HK-2 (cell line): ENCODE measurements at regions not wholly inside any gene's neighbourhood (a gene's known extent, or its start where the extent isn't known, plus 50 kb on each side); places are given as distances from the start of the nearest gene placed in this dataset.
"Not testable (repeated sequence)": the region's sequence is repeated elsewhere in the genome, so short reads cannot be mapped to it uniquely, and the experiment has no call there.

ENCODE experiments used
- DNase-seq: peaks from one replicate; pipeline ENCODE4 v3.0.0-alpha.2; 2018; ENCODE audit not compliant: unreplicated experiment

DNA sequence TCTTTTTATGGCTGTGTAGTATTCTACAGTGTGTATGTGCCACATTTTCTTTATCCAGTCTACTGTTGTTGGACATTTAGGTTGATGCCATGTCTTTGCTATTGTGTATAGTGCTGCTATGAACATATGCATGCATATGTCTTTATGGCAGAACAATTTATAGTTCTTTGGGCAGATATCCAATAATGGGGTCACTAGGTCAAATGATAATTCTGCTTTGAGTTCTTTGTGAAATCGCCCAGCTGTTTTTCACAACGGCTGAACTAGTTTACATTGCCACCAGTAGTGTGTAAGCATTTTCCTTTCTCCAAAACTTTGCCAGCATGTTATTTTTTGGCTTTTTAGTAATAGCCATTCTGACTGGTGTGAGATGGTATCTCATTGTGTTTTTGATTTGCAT is 214.8 kb upstream of the TMEM229A start:
- DNase-seq = no peak

DNA sequence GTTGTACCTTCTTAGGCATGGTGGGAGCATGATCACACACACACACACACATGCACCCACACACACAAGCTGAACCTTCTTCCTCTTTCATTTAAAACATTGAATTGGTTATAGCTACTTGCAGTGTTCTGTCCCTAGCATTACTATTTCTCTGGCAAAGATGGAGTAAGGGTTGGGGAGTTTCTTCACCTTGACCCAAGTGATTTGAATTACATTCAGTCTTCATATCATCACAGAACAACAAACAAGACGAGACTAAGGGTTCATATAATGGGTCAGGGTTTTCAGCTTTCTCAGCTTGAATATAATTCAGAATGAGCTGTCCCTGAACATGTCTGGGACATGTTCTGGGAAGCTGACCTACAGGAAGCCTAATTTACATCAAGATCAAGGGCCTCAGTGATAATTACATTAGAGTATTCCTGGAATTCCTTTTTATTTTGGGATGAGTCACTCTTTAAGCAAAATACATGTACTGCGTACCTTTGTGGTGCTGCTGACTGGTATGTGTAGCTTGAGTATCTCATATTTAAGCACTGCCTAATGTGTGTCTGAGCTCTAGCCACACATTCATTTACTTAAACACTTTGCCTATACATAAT is 213.5 kb upstream of the TMEM229A start:
- DNase-seq = no peak

DNA sequence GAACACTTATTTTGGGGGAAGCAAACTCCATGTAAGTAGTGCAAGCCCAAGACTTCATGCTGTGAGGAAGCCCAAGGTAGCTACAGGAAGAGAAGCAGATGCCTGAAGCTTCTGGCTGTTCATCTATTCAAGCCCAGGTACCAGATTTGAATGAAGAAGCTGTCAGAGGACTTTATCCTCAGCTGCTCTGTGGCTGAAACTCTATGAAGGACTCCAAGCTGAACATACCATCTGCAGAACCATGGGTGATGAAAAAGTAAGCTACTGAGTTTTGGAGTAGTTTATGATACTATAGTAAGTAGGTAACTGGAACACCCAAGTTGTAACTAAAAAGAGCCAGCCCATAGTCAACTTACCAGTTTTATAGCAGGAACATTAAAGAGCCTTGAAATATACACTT is 211.6 kb upstream of the TMEM229A start:
- not testable (repeated sequence) for DNase-seq

DNA sequence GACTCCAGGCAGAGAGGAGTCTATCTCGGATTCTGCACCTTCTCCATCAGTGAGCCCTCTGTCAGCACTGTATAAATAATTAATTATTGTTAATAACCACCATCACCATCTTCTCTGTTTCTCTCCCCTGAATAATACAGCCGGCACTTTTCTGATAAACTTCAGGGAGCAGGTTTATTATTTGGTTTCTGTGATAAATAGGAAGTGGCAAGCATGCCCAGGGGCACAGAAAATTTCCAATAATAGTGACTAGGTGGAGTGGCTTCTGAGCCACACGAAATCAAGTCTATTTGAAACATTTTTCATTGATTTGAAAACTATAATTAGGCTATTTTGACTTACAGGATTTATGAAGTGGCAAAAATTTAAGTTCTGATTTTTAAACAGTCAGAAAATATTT is 186.8 kb upstream of the TMEM229A start:
- DNase-seq = no peak

DNA sequence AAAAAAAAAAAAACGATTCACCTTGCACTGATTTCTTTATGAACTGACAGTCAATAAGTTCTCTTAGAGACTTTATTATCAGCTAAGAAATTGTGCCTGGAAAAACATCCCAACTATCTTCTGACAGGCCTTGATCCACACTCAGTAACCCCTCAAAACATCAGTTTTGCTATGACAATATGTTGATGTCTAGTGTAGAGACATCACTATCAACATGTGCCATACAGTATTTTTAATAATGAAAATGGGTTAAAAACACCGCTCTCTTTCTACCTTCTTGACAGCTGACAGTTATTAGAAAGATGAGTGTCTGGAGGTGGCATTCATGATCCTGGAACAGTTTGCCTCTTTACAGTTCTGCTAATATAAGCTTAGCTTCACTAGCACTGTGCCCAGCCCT is 175.8 kb upstream of the TMEM229A start:
- no peak for DNase-seq

DNA sequence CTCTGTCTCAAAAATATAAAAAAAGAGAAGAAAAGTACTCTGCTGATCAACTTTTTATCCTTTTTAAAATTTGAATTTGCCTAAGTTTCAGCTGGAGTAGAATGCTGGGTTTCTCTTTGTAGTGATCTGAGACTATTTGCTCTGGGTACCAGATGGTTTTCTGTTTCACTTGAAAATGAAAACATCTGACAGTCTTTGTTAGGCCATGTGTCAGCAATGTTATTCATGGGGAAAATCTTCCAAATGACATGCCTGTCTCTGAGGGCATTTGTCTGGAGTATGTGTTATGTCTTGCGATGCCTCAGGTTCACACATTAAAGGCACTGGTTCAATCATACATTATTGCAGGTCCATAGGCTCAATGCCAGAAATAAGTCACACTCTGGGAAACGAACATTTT is 175.3 kb upstream of the TMEM229A start:
- no peak for DNase-seq

DNA sequence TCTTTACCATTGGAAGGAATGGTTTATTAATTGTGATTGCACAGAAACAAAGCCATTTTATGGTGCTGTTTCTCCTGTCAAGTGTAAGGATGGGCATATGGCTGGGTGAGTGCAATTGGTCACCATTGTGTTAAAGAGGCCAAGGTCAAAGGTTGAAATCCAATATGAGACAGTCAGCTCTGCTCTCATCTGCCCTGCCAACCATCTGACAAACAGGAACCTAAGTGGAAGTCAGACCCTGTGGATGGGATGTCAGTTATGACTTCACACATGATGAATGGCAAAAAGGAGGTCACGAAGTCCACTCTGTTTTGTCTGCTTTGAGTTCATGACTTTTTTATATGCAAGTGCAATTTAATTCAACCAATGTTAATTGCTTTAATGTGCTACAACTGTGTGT is 172.7 kb upstream of the TMEM229A start:
- no peak for DNase-seq

DNA sequence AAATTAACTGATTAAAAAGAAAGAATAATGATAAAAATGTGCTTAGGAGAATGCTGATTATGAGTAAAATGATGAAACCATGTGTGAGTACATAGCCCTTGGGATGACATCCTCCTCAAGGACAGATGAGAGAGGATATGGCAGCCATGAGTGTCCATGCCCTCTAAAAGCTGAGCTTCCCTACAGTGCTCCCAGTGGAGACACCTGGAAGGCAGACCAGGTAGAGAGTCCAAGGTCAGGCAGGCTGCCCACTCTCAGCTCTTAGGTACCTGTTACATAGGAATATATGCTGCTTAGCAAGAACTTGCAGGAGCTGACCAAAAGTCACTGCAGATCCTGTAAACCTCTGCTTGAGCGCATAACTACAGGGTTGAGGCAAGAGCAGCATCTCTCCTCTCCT is 169.7 kb upstream of the TMEM229A start:
- no peak for DNase-seq

DNA sequence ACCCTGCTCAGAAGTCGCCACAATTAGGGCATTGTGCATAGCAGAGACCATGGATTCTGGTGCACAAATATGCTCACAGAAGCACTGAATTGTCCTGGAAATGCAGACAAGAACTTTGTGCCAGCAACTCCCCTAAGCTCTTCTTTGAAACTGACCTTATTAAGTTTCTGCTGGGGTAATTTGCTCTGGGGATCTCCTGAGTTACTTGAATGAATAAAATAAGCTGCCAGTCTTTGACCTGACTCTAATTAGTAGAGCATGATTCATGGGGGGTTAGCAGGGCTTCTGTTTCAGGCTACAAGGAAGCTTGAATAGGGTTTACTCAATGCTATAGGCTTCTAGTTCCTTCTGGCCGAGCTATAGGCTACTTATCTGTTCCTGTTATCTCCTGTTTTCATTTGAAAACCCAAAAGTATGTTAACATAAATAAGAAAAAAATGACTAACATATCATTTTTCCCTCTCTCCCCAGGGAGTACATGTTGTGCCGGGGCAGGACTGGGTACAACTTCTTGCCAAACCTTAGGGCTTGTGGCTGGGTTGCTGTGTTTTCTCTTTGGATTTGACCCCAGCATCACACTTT is 169.0 kb upstream of the TMEM229A start:
- DNase-seq = no peak

DNA sequence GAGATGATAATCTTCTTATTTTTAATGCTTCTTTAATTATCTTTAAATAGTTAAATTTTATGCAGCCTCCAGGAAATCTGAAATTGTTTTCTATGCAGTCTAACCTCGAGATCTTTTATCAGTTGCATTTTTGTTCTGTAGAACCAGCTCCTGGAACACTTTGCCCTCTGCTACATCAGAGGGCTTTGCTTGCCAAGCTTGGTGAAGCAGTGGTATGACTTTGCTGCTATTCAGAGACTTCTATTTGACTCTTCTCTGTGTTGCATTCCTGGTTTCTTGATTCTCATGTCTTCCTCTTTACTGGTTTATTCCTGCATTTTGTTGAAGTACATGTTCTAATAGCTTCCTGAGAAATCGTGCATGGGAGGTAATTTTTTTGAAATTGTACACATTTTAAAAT is 163.7 kb upstream of the TMEM229A start:
- DNase-seq = no peak

DNA sequence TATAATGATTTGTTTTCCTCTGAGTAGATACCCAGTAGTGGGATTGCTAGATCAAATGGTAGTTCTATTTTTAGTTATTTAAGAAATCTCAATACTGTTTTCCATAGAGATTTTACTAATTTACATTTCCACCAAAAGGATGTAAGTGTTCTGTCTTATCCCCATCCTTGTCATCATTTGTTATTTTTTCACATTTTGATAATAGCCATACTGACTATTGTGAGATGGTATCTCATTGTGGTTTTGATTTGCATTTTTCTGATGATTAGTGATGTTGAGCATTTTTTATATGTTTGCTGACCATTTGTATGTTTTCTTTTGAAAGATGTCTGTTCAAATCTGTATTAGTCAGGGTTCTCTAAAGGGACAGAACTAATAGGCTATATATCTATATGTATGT is 160.0 kb upstream of the TMEM229A start:
- no peak for DNase-seq

DNA sequence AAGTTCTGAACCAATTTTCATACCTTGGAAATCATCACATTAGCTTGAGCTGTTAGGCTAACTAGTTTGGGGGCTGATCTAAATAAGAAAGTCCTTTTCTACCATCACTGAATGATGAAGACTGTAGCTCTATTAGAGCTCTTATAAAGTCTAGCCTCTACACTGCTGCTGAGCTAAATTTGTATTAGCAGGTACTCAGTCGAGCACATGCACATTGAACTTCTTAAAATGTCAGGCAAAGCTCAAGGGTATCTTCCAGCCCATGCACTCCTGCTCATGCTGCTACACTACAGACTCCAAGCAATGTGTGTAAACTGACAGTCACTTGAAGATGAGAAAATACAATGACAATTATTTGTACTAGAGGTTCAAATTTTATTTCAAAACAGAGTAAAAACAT is 158.8 kb upstream of the TMEM229A start:
- DNase-seq = no peak

DNA sequence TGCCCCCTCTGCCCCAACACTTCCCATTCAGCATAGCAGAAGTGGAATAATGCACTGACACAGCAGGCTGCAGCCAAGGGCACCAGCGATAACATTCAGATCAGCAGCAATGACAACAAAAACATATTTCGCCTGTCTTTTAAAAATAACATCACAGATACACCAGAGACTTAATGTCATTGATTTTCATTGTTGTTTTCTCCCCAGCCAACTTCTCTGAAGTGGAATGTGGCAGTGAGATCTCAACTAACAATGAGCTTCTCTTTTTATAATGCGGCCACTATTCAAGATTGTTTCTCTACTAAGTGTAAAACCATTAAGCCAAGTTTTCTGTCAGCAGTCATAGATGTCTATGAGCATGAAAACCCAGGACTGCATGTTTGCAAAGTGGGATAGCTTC is 158.2 kb upstream of the TMEM229A start:
- DNase-seq = no peak

DNA sequence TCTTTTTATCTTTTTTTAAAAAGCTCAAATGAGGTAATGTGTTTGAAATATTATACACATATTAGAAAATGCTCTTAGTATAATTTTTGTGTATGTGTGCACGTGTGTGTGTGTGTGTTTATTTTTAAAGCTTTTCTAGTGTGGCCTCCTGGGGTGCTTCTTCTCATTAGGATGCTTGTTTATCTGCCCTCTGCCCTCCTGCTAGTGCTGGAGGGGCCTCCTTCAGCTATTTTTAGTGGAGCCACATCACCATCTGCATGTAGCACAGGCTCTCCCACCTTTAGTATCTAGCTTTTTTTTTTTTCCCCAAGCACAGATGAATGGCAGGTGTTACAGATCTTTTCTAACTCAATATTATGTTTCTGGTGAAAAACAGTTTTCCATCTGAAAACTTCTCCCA is 155.7 kb upstream of the TMEM229A start:
- no peak for DNase-seq

DNA sequence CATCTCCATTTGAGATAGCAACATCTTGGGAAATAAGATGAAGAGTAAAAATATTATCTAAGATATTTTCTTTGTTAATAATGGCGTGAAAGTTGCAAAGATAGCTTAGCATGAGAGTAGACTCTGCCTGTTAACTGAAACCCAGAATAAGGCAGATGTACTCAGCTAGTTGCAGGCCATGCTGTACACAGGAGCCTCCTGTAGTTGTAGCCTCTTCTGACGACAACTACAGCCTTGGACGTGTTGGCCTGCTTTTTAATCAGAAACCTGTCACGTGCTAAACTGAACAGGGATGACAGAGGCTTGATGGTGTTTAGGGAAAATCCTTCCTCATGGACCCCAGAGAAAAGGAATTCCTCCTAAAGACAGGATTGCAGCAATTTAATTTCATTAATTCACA is 155.1 kb upstream of the TMEM229A start:
- no peak for DNase-seq

DNA sequence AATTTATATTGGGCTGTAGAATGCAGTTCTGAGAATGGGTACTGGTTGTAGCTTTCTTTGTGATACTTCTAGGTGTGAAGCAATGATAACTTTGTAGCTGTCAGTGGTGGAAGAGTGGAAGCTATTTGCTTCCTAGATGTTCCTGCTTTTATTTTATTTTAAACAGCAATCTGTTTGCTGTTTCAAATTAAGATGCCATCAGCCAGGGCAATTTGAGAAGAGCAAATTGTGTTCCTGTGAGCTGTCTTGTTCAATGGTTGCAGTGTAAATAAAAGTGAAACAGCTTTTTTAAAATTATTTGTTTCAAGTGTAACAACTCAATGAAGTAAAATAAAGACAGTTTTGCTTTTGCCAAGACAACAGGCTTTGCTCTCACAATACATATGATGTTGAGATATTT is 150.8 kb upstream of the TMEM229A start:
- DNase-seq = no peak

DNA sequence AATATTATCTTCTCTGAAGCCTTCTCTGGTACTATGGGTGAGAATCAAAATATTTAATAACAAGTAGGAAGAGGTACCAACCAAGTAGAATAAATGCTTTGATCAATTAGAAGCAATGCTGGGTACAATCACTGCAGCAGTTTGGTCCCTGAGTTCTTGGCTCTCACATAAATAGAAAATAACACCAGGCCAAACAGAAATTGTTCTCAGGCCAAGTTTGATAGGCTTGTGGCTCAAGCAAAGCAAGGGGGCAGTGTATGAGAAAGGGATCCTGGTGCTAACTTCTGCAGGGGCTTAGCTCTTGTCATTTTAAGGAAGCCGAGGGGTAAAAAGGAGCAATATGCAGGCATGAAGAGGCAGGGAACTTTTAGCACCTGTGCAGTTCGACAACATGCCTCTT is 146.8 kb upstream of the TMEM229A start:
- no peak for DNase-seq

DNA sequence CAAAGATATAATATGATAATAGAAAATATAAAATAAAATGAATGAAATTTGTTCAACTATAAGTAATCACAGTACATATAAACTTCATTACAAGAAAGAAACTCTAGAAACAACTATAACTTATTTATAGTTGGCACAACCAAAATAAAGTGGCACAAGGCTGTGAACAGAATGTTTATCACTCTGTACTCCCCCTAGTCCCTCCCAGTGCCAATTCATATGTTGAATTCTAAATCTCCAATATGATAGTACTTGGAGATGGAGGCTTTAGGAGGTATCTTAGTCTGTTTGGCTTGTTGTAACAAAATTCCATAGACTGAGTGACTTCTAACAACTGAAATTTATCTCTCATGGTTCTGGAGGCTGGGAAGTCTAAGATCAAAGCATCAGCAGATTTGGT is 145.0 kb upstream of the TMEM229A start:
- DNase-seq = no peak

DNA sequence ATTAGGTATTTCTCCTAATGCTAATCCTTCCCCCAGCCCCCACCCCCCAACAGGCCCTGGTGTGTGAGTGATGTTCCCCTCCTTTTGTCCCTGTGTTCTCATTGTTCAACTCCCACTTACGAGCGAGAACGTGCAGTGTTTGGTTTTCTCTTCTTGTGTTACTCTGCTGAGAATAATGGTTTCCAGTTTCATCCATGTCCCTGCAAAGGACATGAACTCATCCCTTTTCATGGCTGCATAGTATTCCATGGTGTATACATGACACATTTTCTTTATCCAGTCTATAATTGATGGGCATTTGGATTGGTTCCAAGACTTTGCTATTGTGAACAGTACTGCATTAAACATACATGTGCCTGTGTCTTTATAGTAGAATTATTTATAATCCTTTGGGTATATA is 138.9 kb upstream of the TMEM229A start:
- DNase-seq = not testable (repeated sequence)

DNA sequence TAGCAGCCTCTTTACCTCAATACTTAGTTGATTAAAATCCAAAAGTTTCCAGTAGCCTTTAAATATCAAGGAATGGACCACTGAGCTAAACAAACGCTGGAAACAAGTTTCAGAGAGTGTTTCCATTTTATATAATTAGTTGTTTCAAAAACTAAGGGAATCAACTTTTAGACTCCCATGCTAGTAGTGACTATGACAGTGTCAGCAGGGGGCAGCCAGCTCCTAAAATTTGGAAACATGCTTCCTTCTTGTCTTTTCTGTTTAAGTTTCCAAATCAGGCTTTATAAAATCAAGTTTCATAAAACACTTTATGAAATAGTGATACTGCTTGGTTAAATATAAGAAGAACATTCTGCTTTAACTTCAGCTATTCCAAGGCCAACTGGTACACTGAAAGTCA is 138.2 kb upstream of the TMEM229A start:
- DNase-seq = peak; percentile 7

DNA sequence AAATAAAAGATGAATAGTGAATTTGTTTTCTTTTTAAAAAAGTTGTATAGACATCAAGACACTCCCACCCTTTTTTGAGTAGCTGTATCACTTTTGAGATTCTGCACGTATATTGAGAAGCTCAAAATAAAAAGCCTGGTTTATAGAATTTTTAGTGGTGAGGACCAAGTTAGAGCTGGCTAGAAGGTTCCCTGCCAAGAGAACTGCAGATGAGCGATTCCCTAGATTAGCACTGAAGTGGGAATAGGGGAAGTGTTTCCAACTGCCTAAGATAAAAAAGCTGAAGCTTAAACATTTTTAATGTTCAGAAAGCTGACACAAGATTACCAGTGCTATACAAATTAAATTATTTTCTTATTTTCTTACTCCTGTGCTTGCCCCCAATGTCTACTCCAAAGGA is 135.7 kb upstream of the TMEM229A start:
- no peak for DNase-seq

DNA sequence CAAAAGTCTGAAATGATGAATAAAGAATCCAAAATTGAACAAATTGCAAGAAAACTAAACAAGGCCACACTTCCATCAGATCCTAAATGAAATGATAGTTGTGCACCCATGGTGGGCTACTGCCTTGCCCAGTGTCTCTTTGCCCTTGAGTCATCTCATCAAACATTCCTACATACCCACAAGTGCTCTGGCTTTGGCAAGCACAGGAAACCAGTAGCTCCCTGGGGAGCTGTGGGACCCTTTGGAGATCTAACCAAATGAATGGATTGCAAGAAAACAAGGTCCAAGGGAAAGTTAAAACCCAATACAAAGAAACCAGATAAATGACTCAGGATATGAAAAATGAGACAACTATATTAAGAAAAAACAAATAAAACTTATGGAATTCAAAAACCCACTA is 129.8 kb upstream of the TMEM229A start:
- no peak for DNase-seq

DNA sequence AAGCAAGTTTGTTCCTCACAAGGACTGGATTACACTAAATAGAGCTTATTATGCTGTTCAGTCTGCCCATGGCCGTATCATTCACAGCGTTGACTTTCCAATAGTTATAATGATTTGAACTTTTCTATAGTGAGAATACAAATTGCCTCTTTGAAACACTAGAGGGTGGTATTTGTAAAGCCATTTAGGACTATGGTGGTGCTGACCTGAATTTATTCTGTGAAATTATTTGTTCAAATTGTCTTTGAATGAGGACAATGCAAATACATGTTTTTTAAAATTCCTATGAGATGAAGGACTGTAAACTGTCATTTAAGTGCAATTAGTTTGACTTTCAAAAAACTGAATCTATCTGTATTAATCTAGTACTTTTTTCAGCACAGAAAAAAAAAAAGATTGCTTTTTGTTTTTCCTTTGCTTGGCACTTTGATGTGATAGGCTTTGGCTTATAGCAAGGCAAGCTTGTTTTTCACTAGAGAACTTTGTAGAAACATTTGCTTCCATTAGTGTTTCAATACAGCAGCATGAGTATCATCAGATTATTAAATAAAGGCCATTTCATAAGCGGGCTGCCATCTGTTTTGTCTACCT is 122.7 kb upstream of the TMEM229A start:
- no peak for DNase-seq
